ENCODE measurements at regions not wholly inside any gene's neighbourhood (a gene's known extent, or its start where the extent isn't known, plus 50 kb on each side); places are given as distances from the start of the nearest gene placed in this dataset.

- DNase-seq, result no peak
- Histone ChIP-seq H3K4me1 (ENCODE audit: control insufficient read depth in 1 of 2, insufficient read depth in 2 of 2, low read length in 2 of 2) (peaks cover 8 to 11% of the 10 kb centered on the region in 2 experiments), H3K27me3 (ENCODE audit: insufficient read depth, low read length) (no peaks in the 10 kb centered on the region), H3K14ac (ENCODE audit: low read length) (no peak overlapping the region), H2BK12ac (ENCODE audit: low read length) (no peak overlapping the region), H2BK120ac (ENCODE audit: insufficient read depth, low read length, poor library complexity) (no peak overlapping the region), H3K27ac (ENCODE audit: low read depth, low read length) (no peak overlapping the region), H2AK5ac (ENCODE audit: low read length) (no peak overlapping the region), H3K4me2 (ENCODE audit: low read length) (no peak overlapping the region), H2BK5ac (ENCODE audit: low read depth, low read length, poor library complexity) (no peak overlapping the region), H3K18ac (ENCODE audit: low read length) (no peak overlapping the region), H4K91ac (ENCODE audit: low read depth, low read length) (no peak overlapping the region), H3K4ac (ENCODE audit: low read depth, low read length) (no peak overlapping the region), H4K8ac (ENCODE audit: low read depth, low read length) (no peak overlapping the region), H3K4me3 (ENCODE audit: low read depth, low read length) (no peak overlapping the region), H4K12ac (ENCODE audit: low read depth, low read length) (no peak overlapping the region), H3K23ac (ENCODE audit: low read length) (no peak overlapping the region), H3K9me3 (ENCODE audit: insufficient read depth, low read depth, low read length) (peaks cover 4% of the 10 kb centered on the region), H3K79me1 (ENCODE audit: low read length) (peaks cover 9% of the 10 kb centered on the region), H3K36me3 (ENCODE audit: control insufficient read depth in 1 of 2, insufficient read depth in 2 of 2, low read length in 2 of 2) (peaks cover 0 to 2% of the 10 kb centered on the region in 2 experiments), H3K79me2 (ENCODE audit: control insufficient read depth, insufficient read depth, low read length, poor library complexity) (no peaks in the 10 kb centered on the region), H2AFZ (ENCODE audit: insufficient read depth, low read length, poor library complexity) (no peak overlapping the region), H3K9ac (ENCODE audit: low read length) (no peak overlapping the region)
- WGBS (ENCODE audit: extremely low coverage, insufficient coverage, insufficient read length), result no CpG with 5 or more reads among the region's 4 CpGs
Measured at GRCh38 chr6:11292091-11292490, 59.6 kb upstream of the NEDD9 start.

- H2AK5ac ChIP-seq (ENCODE audit: low read length), result no peak overlapping the region
- peaks cover 0 to 2% of the 10 kb centered on the region in 2 experiments for H3K36me3 ChIP-seq (ENCODE audit: control insufficient read depth in 1 of 2, insufficient read depth in 2 of 2, low read length in 2 of 2)
- peaks cover 4% of the 10 kb centered on the region for H3K9me3 ChIP-seq (ENCODE audit: insufficient read depth, low read depth, low read length)
- no CpG with 5 or more reads among the region's 4 CpGs for WGBS (ENCODE audit: extremely low coverage, insufficient coverage, insufficient read length)
- no peak overlapping the region for H3K4me2 ChIP-seq (ENCODE audit: low read length)
- H3K4ac ChIP-seq (ENCODE audit: low read depth, low read length), result no peak overlapping the region
- no peak overlapping the region for H4K12ac ChIP-seq (ENCODE audit: low read depth, low read length)
- no peak overlapping the region for H3K27ac ChIP-seq (ENCODE audit: low read depth, low read length)
- no peak overlapping the region for H2AFZ ChIP-seq (ENCODE audit: insufficient read depth, low read length, poor library complexity)
- no peak overlapping the region for H3K9ac ChIP-seq (ENCODE audit: low read length)
- no peak overlapping the region for H3K18ac ChIP-seq (ENCODE audit: low read length)
- H3K4me3 ChIP-seq (ENCODE audit: low read depth, low read length), result no peak overlapping the region
- peaks cover 7% of the 10 kb centered on the region for H3K79me1 ChIP-seq (ENCODE audit: low read length)
- H2BK5ac ChIP-seq (ENCODE audit: low read depth, low read length, poor library complexity), result no peak overlapping the region
- H4K8ac ChIP-seq (ENCODE audit: low read depth, low read length), result no peak overlapping the region
- DNase-seq, result no peak
- H2BK120ac ChIP-seq (ENCODE audit: insufficient read depth, low read length, poor library complexity), result peak overlapping the region; percentile 45
- H3K4me1 ChIP-seq (ENCODE audit: control insufficient read depth in 1 of 2, insufficient read depth in 2 of 2, low read length in 2 of 2), result peaks cover 8 to 11% of the 10 kb centered on the region in 2 experiments
- H3K23ac ChIP-seq (ENCODE audit: low read length), result no peak overlapping the region
- H3K27me3 ChIP-seq (ENCODE audit: insufficient read depth, low read length), result no peaks in the 10 kb centered on the region
- H3K79me2 ChIP-seq (ENCODE audit: control insufficient read depth, insufficient read depth, low read length, poor library complexity), result no peaks in the 10 kb centered on the region
- no peak overlapping the region for H3K14ac ChIP-seq (ENCODE audit: low read length)
- no peak overlapping the region for H2BK12ac ChIP-seq (ENCODE audit: low read length)
- peak overlapping the region; percentile 57 for H4K91ac ChIP-seq (ENCODE audit: low read depth, low read length)
Measured at GRCh38 chr6:11291582-11291981, 59.1 kb upstream of the NEDD9 start.

GRCh38 chr6:11290027-11290426 is 57.6 kb upstream of the NEDD9 start:
- Histone ChIP-seq H2AFZ (ENCODE audit: insufficient read depth, low read length, poor library complexity) (no peak overlapping the region), H4K91ac (ENCODE audit: low read depth, low read length) (no peak overlapping the region), H4K12ac (ENCODE audit: low read depth, low read length) (no peak overlapping the region), H3K9me3 (ENCODE audit: insufficient read depth, low read depth, low read length) (no peaks in the 10 kb centered on the region), H3K4me2 (ENCODE audit: low read length) (no peak overlapping the region), H3K27me3 (ENCODE audit: insufficient read depth, low read length) (no peaks in the 10 kb centered on the region), H3K4ac (ENCODE audit: low read depth, low read length) (no peak overlapping the region), H3K79me2 (ENCODE audit: control insufficient read depth, insufficient read depth, low read length, poor library complexity) (no peaks in the 10 kb centered on the region), H2BK120ac (ENCODE audit: insufficient read depth, low read length, poor library complexity) (no peak overlapping the region), H3K18ac (ENCODE audit: low read length) (no peak overlapping the region), H3K27ac (ENCODE audit: low read depth, low read length) (peak overlapping the region; percentile 44), H2BK5ac (ENCODE audit: low read depth, low read length, poor library complexity) (no peak overlapping the region), H3K4me3 (ENCODE audit: low read depth, low read length) (no peak overlapping the region), H3K36me3 (ENCODE audit: control insufficient read depth in 1 of 2, insufficient read depth in 2 of 2, low read length in 2 of 2) (no peaks in the 10 kb centered on the region), H4K8ac (ENCODE audit: low read depth, low read length) (no peak overlapping the region), H3K79me1 (ENCODE audit: low read length) (peaks cover 7% of the 10 kb centered on the region), H3K23ac (ENCODE audit: low read length) (no peak overlapping the region), H2AK5ac (ENCODE audit: low read length) (no peak overlapping the region), H3K9ac (ENCODE audit: low read length) (no peak overlapping the region), H3K4me1 (ENCODE audit: control insufficient read depth in 1 of 2, insufficient read depth in 2 of 2, low read length in 2 of 2) (peaks cover 8 to 11% of the 10 kb centered on the region in 2 experiments), H3K14ac (ENCODE audit: low read length) (no peak overlapping the region), H2BK12ac (ENCODE audit: low read length) (no peak overlapping the region)
- WGBS (ENCODE audit: extremely low coverage, insufficient coverage, insufficient read length), result no CpG with 5 or more reads among the region's 8 CpGs
- DNase-seq, result peak in 1 of 2 donors; percentile 21

GRCh38 chr6:11288065-11288464 is 55.6 kb upstream of the NEDD9 start:
- no peaks in the 10 kb centered on the region for H3K9me3 ChIP-seq (ENCODE audit: insufficient read depth, low read depth, low read length)
- no peak overlapping the region for H3K4ac ChIP-seq (ENCODE audit: low read depth, low read length)
- H3K4me1 ChIP-seq (ENCODE audit: control insufficient read depth in 1 of 2, insufficient read depth in 2 of 2, low read length in 2 of 2), result peaks cover 8 to 11% of the 10 kb centered on the region in 2 experiments
- H3K18ac ChIP-seq (ENCODE audit: low read length), result no peak overlapping the region
- H3K9ac ChIP-seq (ENCODE audit: low read length), result no peak overlapping the region
- H4K12ac ChIP-seq (ENCODE audit: low read depth, low read length), result no peak overlapping the region
- H2AFZ ChIP-seq (ENCODE audit: insufficient read depth, low read length, poor library complexity), result no peak overlapping the region
- H3K23ac ChIP-seq (ENCODE audit: low read length), result no peak overlapping the region
- no peak overlapping the region for H3K14ac ChIP-seq (ENCODE audit: low read length)
- H3K79me1 ChIP-seq (ENCODE audit: low read length), result peaks cover 7% of the 10 kb centered on the region
- peak overlapping the region; percentile 17 for H2BK12ac ChIP-seq (ENCODE audit: low read length)
- H3K27me3 ChIP-seq (ENCODE audit: insufficient read depth, low read length), result no peaks in the 10 kb centered on the region
- H2BK5ac ChIP-seq (ENCODE audit: low read depth, low read length, poor library complexity), result no peak overlapping the region
- no peak overlapping the region for H3K4me3 ChIP-seq (ENCODE audit: low read depth, low read length)
- H4K91ac ChIP-seq (ENCODE audit: low read depth, low read length), result no peak overlapping the region
- no peak overlapping the region for H2BK120ac ChIP-seq (ENCODE audit: insufficient read depth, low read length, poor library complexity)
- H3K27ac ChIP-seq (ENCODE audit: low read depth, low read length), result no peak overlapping the region
- peak in 1 of 2 donors; percentile 4 for DNase-seq
- no peaks in the 10 kb centered on the region for H3K36me3 ChIP-seq (ENCODE audit: control insufficient read depth in 1 of 2, insufficient read depth in 2 of 2, low read length in 2 of 2)
- WGBS (ENCODE audit: extremely low coverage, insufficient coverage, insufficient read length), result no CpG with 5 or more reads among the region's 7 CpGs
- H2AK5ac ChIP-seq (ENCODE audit: low read length), result no peak overlapping the region
- H3K79me2 ChIP-seq (ENCODE audit: control insufficient read depth, insufficient read depth, low read length, poor library complexity), result no peaks in the 10 kb centered on the region
- H4K8ac ChIP-seq (ENCODE audit: low read depth, low read length), result no peak overlapping the region
- no peak overlapping the region for H3K4me2 ChIP-seq (ENCODE audit: low read length)
